ENCODE measurements at regions not wholly inside any gene's neighbourhood (a gene's known extent, or its start where the extent isn't known, plus 50 kb on each side); places are given as distances from the start of the nearest gene placed in this dataset.

DNA sequence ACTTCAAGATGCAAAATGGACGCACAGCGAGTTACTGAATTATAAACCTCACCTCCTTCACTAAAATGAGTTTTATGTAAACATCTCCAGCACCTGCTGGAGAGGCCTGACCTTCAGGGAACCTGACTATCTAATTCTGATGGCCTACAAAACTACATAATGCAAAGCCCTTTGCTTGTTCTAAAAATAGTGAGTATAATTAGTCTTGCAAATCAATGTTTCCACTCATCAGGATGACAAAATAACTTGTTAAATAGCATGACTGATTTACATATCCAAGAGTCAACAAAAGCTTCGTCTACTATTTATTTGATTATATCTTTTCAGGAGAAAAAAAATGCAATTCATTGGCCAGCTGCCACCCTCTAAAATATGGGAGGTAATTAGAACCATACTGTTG, 326.3 kb upstream of the MC4R start:
- TF ChIP-seq, protein P1, sequence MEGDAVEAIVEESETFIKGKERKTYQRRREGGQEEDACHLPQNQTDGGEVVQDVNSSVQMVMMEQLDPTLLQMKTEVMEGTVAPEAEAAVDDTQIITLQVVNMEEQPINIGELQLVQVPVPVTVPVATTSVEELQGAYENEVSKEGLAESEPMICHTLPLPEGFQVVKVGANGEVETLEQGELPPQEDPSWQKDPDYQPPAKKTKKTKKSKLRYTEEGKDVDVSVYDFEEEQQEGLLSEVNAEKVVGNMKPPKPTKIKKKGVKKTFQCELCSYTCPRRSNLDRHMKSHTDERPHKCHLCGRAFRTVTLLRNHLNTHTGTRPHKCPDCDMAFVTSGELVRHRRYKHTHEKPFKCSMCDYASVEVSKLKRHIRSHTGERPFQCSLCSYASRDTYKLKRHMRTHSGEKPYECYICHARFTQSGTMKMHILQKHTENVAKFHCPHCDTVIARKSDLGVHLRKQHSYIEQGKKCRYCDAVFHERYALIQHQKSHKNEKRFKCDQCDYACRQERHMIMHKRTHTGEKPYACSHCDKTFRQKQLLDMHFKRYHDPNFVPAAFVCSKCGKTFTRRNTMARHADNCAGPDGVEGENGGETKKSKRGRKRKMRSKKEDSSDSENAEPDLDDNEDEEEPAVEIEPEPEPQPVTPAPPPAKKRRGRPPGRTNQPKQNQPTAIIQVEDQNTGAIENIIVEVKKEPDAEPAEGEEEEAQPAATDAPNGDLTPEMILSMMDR (IDR thresholded peaks at IDR 0.05; ENCODE audit: low read depth, low read length), result no peak
- TF ChIP-seq MAX (IDR thresholded peaks at IDR 0.05; ENCODE audit: low read depth, low read length) (no peak), POLR2A (IDR thresholded peaks at IDR 0.05; ENCODE audit: extremely low read depth, insufficient read length) (no peak), MYC (IDR thresholded peaks at IDR 0.05; ENCODE audit: low read depth, low read length) (no peak)
- no peak for DNase-seq (ENCODE audit: low read depth)
- H3K4me3 ChIP-seq (ENCODE audit: low read depth, low read length), result no peak overlapping the region

DNA sequence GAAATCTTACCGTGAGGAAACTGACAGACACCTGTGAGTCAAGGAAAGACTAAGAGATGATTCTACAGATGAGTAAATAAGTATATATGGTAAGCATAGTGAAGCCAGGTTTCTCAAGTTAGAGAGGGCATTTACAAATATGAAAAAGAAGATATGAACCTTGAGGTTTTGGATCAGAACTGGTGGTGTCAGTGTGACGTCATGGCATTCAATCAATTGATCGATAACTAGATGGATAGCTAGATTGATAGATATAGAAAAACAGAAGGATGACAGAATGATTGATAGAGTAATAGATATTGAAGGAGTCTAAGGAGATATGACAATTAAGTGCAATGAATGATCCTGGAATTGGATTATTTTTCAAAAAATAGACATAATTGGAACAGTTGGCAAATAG, 350.2 kb upstream of the MC4R start:
- no peak overlapping the region for H3K4me3 ChIP-seq (ENCODE audit: low read depth, low read length)
- no peak for DNase-seq (ENCODE audit: low read depth)
- TF ChIP-seq POLR2A (IDR thresholded peaks at IDR 0.05; ENCODE audit: extremely low read depth, insufficient read length) (no peak), MAX (IDR thresholded peaks at IDR 0.05; ENCODE audit: low read depth, low read length) (no peak), MYC (IDR thresholded peaks at IDR 0.05; ENCODE audit: low read depth, low read length) (no peak)
- TF ChIP-seq, protein P1 (IDR thresholded peaks at IDR 0.05; ENCODE audit: low read depth, low read length), result no peak

GRCh38 chr18:60732143-60732542, 359.6 kb upstream of the MC4R start:
- no peak overlapping the region for H3K4me3 ChIP-seq (ENCODE audit: low read depth, low read length)
- no peak for DNase-seq (ENCODE audit: low read depth)
- TF ChIP-seq, protein P1 (IDR thresholded peaks at IDR 0.05; ENCODE audit: low read depth, low read length), result no peak
- TF ChIP-seq MAX (IDR thresholded peaks at IDR 0.05; ENCODE audit: low read depth, low read length) (no peak), MYC (IDR thresholded peaks at IDR 0.05; ENCODE audit: low read depth, low read length) (no peak), POLR2A (IDR thresholded peaks at IDR 0.05; ENCODE audit: extremely low read depth, insufficient read length) (no peak)

GRCh38 chr18:60739212-60739611, 366.6 kb upstream of the MC4R start:
- TF ChIP-seq MYC (IDR thresholded peaks at IDR 0.05; ENCODE audit: low read depth, low read length) (no peak), POLR2A (IDR thresholded peaks at IDR 0.05; ENCODE audit: extremely low read depth, insufficient read length) (no peak), MAX (IDR thresholded peaks at IDR 0.05; ENCODE audit: low read depth, low read length) (no peak)
- TF ChIP-seq, protein P1 (IDR thresholded peaks at IDR 0.05; ENCODE audit: low read depth, low read length), result no peak
- H3K4me3 ChIP-seq (ENCODE audit: low read depth, low read length), result no peak overlapping the region
- DNase-seq (ENCODE audit: low read depth), result no peak

DNA sequence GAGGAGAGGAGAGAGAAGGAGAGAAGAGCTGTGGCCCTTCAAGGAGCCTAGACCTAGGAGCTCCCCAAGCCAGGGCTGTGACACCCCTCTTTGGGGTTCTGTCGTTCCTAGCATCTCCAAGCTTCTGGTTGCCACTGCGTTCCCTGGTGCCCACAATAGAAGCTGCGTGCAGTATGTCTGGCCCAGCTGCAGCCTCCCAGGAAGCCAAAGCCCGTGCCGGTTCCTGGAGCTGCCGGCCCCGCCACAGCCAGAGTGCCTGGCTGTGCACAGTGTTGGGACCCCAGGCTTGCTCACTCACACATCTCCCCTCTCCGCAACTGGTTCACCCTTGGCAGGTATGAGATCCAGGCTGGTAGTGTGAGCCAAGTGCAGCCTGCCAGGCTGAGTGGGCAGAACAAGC, 367.7 kb upstream of the MC4R start:
- TF ChIP-seq POLR2A (IDR thresholded peaks at IDR 0.05; ENCODE audit: extremely low read depth, insufficient read length) (no peak), MAX (IDR thresholded peaks at IDR 0.05; ENCODE audit: low read depth, low read length) (no peak), MYC (IDR thresholded peaks at IDR 0.05; ENCODE audit: low read depth, low read length) (no peak)
- TF ChIP-seq, protein P1 (IDR thresholded peaks at IDR 0.05; ENCODE audit: low read depth, low read length), result no peak
- no peak for DNase-seq (ENCODE audit: low read depth)
- H3K4me3 ChIP-seq (ENCODE audit: low read depth, low read length), result no peak overlapping the region

- DNase-seq (ENCODE audit: low read depth), result no peak
- TF ChIP-seq POLR2A (IDR thresholded peaks at IDR 0.05; ENCODE audit: extremely low read depth, insufficient read length), result no peak
- no peak overlapping the region for H3K4me3 ChIP-seq (ENCODE audit: low read depth, low read length)
Measured at GRCh38 chr18:60746491-60746890, 373.9 kb upstream of the MC4R start.

Data from NB4 (cell line).